Adrenal gland (tissue), 5 donors: ENCODE measurements at regions not wholly inside any gene's neighbourhood (a gene's known extent, or its start where the extent isn't known, plus 50 kb on each side); places are given as distances from the start of the nearest gene placed in this dataset.
A peak's percentile ranks its signal among the peaks of the same experiment; 100 is the strongest.

Experiments used
- CTCF ChIP-seq, 6 experiments: fragments of 450-650 bp in 4 of 6; fragments of 200-600 bp in 2 of 6; sonication (generic) in 1 of 6; IDR thresholded peaks; 1 replicate in 5 of 6; 2 replicates in 1 of 6; pipeline versions ENCODE4 v1.5.1 to v1.8.0; 2016 to 2021; ENCODE audit warnings: antibody characterized with exemption in 6 of 6, mild to moderate bottlenecking in 2 of 6, moderate library complexity in 1 of 6
- POLR2A ChIP-seq, 2 donors: fragments of 450-650 bp; IDR thresholded peaks; one replicate each; pipeline ENCODE4 v1.6.1; 2017; ENCODE audit warnings: antibody characterized with exemption in 2 of 2, mild to moderate bottlenecking in 2 of 2, moderate library complexity in 1 of 2
- donor health status: DM: no; HTN: no; CAD: no.

- TF ChIP-seq CTCF (IDR thresholded peaks at IDR 0.05) (no peak), POLR2A (IDR thresholded peaks at IDR 0.05) (peak; percentile 56 to 70)
These were observed 69.0 kb downstream of the CTAGE1 start for GRCh38 chr18:22348521-22349316.
